GM19468 (cell line): ENCODE measurements at regions not wholly inside any gene's neighbourhood (a gene's known extent, or its start where the extent isn't known, plus 50 kb on each side); places are given as distances from the start of the nearest gene placed in this dataset.
"Not testable (repeated sequence)": the region's sequence is repeated elsewhere in the genome, so short reads cannot be mapped to it uniquely, and the experiment has no call there.

Experiments used
- ATAC-seq: cut with Tn5 transposase; IDR thresholded peaks from one replicate; pipeline ENCODE4 v1.9.1; 2021; ENCODE audit warnings: mild to moderate bottlenecking, moderate library complexity, moderate number of reproducible peaks; ENCODE audit not compliant: unreplicated experiment; ENCODE audit errors: extremely low read depth

- ATAC-seq, result peak; percentile 85
These were observed 248.5 kb upstream of the FBXO33 start for GRCh38 chr14:39680777-39681176.

GRCh38 chr14:39673734-39674133 lies 241.5 kb upstream of the FBXO33 start:
- ATAC-seq, result no peak

GRCh38 chr14:39673270-39673711 lies 241.1 kb upstream of the FBXO33 start:
- ATAC-seq, result no peak

- no peak for ATAC-seq
These were observed 236.2 kb upstream of the FBXO33 start for GRCh38 chr14:39668449-39668848.

- ATAC-seq, result no peak
These were observed 234.2 kb upstream of the FBXO33 start for GRCh38 chr14:39666386-39666785.

GRCh38 chr14:39665075-39665475 lies 232.8 kb upstream of the FBXO33 start:
- no peak for ATAC-seq

GRCh38 chr14:39664646-39665045 lies 232.4 kb upstream of the FBXO33 start:
- no peak for ATAC-seq

GRCh38 chr14:39641224-39641623 lies 209.0 kb upstream of the FBXO33 start:
- ATAC-seq, result no peak

GRCh38 chr14:39639009-39639408 lies 206.8 kb upstream of the FBXO33 start:
- ATAC-seq, result not testable (repeated sequence)

- no peak for ATAC-seq
These were observed 195.9 kb upstream of the FBXO33 start for GRCh38 chr14:39628087-39628486.

GRCh38 chr14:39626589-39627576 lies 194.7 kb upstream of the FBXO33 start:
- no peak for ATAC-seq

- ATAC-seq, result no peak
These were observed 189.4 kb upstream of the FBXO33 start for GRCh38 chr14:39621678-39622077.

GRCh38 chr14:39621223-39621622 lies 189.0 kb upstream of the FBXO33 start:
- no peak for ATAC-seq

GRCh38 chr14:39617537-39617936 lies 185.3 kb upstream of the FBXO33 start:
- no peak for ATAC-seq

- ATAC-seq, result no peak
These were observed 183.1 kb upstream of the FBXO33 start for GRCh38 chr14:39615352-39615751.

GRCh38 chr14:39614297-39614923 lies 182.2 kb upstream of the FBXO33 start:
- no peak for ATAC-seq

- ATAC-seq, result no peak
These were observed 176.9 kb upstream of the FBXO33 start for GRCh38 chr14:39609119-39609518.

- no peak for ATAC-seq
These were observed 175.7 kb upstream of the FBXO33 start for GRCh38 chr14:39607978-39608377.

- no peak for ATAC-seq
These were observed 171.7 kb upstream of the FBXO33 start for GRCh38 chr14:39603942-39604341.

GRCh38 chr14:39593377-39593776 lies 161.1 kb upstream of the FBXO33 start:
- no peak for ATAC-seq

- ATAC-seq, result no peak
These were observed 160.0 kb upstream of the FBXO33 start for GRCh38 chr14:39592116-39592789.
